ENCODE measurements at regions not wholly inside any gene's neighbourhood (a gene's known extent, or its start where the extent isn't known, plus 50 kb on each side); places are given as distances from the start of the nearest gene placed in this dataset.

DNA sequence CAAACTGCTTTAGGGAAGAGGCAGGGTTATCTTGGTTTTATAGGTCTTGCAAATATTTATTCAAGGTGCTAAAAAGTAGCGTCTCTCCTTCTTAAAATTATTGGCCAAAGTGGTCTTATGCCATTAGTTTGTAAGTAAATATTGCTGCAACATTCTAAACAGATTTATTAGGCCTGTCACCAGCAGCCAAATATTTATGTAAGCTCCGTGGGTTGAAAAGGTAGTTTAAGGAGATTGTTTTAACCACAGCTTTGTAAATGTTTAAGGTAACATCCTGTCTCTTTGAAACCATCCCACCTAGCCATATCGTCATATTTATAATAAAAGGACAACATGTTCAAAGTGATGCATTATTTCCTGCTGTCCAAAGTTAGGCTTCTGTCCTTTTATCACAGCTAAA lies 210.1 kb upstream of the LNX1 start:
- TF ChIP-seq, protein P1, sequence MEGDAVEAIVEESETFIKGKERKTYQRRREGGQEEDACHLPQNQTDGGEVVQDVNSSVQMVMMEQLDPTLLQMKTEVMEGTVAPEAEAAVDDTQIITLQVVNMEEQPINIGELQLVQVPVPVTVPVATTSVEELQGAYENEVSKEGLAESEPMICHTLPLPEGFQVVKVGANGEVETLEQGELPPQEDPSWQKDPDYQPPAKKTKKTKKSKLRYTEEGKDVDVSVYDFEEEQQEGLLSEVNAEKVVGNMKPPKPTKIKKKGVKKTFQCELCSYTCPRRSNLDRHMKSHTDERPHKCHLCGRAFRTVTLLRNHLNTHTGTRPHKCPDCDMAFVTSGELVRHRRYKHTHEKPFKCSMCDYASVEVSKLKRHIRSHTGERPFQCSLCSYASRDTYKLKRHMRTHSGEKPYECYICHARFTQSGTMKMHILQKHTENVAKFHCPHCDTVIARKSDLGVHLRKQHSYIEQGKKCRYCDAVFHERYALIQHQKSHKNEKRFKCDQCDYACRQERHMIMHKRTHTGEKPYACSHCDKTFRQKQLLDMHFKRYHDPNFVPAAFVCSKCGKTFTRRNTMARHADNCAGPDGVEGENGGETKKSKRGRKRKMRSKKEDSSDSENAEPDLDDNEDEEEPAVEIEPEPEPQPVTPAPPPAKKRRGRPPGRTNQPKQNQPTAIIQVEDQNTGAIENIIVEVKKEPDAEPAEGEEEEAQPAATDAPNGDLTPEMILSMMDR (IDR thresholded peaks at IDR 0.05; ENCODE audit: borderline replicate concordance, insufficient read depth, low read depth, low read length): no peak
- no peak overlapping the region for H3K4me3 ChIP-seq (ENCODE audit: low read depth, low read length)

DNA sequence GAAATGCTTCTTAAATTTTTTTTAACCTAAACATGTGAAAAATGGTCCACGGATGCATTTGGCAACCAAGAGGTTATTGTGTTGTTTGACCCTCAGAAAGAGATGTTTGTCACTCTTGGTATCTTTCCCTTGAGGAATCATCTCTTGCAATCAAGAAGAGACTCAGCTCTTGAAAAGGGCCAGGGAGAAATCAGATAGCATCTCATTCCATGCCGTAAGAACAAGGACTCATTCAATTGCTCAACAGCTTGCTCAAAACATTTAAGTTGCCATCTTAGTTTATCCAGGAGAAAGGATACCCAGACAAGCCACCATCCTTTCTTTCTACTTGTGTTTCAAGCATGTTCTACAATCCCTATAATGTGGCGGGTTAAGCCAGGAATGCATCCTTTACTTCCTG lies 209.5 kb upstream of the LNX1 start:
- TF ChIP-seq, protein P1 (IDR thresholded peaks at IDR 0.05; ENCODE audit: borderline replicate concordance, insufficient read depth, low read depth, low read length): no peak
- H3K4me3 ChIP-seq (ENCODE audit: low read depth, low read length): no peak overlapping the region

DNA sequence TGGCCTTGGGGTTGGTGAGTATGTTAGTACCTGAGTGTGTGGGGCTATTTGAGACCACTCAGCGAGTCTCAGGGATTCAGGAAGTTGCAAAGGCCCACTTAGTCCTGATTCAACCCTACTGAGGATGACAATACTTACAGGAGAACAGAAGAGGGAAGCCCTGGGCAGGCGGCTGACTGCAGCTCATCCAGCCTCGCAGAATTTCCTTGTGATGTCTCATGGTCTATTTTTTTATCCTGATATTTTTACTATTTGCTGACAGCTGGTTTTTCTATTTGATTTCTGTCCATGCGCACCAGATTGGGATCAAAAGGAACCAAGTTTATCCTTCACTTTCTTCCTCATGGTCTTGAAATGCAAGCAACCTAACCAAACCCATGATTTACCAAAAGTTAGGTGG lies 201.8 kb upstream of the LNX1 start:
- TF ChIP-seq, protein P1 (IDR thresholded peaks at IDR 0.05; ENCODE audit: borderline replicate concordance, insufficient read depth, low read depth, low read length): no peak
- no peak overlapping the region for H3K4me3 ChIP-seq (ENCODE audit: low read depth, low read length)

DNA sequence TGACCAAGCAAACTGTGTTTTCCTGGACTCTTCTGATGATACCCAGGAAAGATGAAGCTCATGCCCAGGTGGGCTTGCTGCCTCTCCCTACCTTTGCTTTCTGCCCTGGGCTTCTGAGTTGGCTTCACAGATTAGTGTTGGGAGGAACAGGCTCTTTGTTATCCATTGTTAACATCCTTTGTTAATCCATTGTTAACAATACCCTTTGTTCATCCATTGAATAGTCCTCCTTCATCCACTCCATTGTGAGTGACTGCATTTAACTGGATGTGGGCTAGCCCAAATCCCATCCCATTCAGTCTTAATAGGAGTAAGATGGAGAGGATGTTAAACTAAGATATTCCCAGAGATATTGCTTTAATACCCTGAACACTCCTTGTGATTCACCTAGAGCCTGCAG lies 199.0 kb upstream of the LNX1 start:
- TF ChIP-seq, protein P1 (IDR thresholded peaks at IDR 0.05; ENCODE audit: borderline replicate concordance, insufficient read depth, low read depth, low read length): no peak
- no peak overlapping the region for H3K4me3 ChIP-seq (ENCODE audit: low read depth, low read length)

DNA sequence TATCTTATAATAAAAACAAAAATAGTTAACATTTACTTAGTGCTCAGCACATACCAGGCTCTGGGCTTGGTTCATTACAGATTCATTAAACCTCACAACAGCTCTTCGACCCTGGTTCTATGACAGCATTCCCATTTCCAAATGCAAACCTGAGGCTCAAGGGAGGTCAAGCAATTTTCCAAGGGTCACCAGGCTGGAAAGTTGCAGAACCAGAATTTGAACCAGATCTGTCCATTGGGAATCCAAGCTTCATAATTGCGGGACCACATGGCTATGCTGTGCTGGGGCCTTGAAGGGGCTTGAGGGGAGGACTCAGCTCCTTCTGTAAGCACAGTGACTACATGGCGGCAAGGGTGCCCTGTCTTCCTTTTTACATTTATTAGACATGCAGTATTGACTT lies 197.3 kb upstream of the LNX1 start:
- TF ChIP-seq, protein P1 (IDR thresholded peaks at IDR 0.05; ENCODE audit: borderline replicate concordance, insufficient read depth, low read depth, low read length): no peak
- H3K4me3 ChIP-seq (ENCODE audit: low read depth, low read length): no peak overlapping the region

DNA sequence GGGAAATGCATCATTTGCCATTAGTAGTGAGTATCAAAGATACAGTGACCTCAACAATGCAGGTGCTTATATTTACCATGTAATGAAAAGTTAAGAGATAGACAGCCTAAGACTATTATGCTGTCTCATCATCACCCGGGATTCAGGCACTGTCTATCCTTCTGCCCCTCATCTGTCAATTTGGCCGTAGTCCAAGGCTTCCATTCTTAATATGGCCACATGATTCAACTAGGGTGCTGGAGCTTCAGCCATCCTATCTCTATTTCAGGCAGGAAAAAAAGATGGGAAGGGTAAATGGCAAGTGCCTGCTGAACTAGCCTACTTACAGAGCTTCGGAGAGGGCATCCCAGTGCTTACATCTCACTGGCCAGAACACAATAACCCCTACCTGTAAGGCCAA lies 196.7 kb upstream of the LNX1 start:
- TF ChIP-seq, protein P1 (IDR thresholded peaks at IDR 0.05; ENCODE audit: borderline replicate concordance, insufficient read depth, low read depth, low read length): no peak
- H3K4me3 ChIP-seq (ENCODE audit: low read depth, low read length): no peak overlapping the region

DNA sequence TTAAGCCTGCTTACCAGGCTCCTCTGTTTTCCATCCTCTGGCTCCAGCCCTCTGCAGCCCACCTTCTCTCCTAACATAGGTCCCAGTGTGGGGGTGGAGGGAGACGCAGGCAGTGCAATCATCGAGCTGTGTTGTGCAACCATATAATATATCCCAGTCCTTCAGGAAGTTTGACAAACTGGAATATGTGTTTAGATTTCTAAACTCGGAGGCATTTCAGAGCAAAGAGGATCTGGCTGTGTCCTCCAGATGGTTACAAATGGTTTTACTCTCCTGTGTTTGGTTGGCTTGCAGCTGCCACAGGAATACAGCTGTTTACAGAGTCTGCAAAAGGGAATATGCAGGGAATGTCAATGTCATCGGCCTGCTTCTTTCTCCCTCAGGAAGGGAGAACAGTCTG lies 195.3 kb upstream of the LNX1 start:
- TF ChIP-seq, protein P1 (IDR thresholded peaks at IDR 0.05; ENCODE audit: borderline replicate concordance, insufficient read depth, low read depth, low read length): no peak
- no peak overlapping the region for H3K4me3 ChIP-seq (ENCODE audit: low read depth, low read length)
